ENCODE measurements at regions not wholly inside any gene's neighbourhood (a gene's known extent, or its start where the extent isn't known, plus 50 kb on each side); places are given as distances from the start of the nearest gene placed in this dataset.

GRCh38 chr2:188047735-188048134, 243.9 kb upstream of the GULP1 start:
- TF ChIP-seq CTCF (IDR thresholded peaks at IDR 0.05) (no peak), POLR2A (IDR thresholded peaks at IDR 0.05) (no peak)
- H3K4me1 ChIP-seq (replicated peaks in 1 of 2), result no peaks in the 10 kb centered on the region
- WGBS, 4 donors, result 69 to 84% (median 81%) methylated on average over 2 of the region's 2 CpGs
- H3K36me3 ChIP-seq (replicated peaks in 1 of 2), result no peaks in the 10 kb centered on the region
- no peaks in the 10 kb centered on the region for H3K9me3 ChIP-seq (replicated peaks in 1 of 3)
- H3K4me3 ChIP-seq, result no peak overlapping the region
- DNase-seq, result no peak
- no peaks in the 10 kb centered on the region for H3K27me3 ChIP-seq
- intact Hi-C loops (cut with DNase I), result no loop called here
- no peak overlapping the region for H3K27ac ChIP-seq

- Histone ChIP-seq H3K4me3 (no peak overlapping the region), H3K27me3 (no peaks in the 10 kb centered on the region), H3K27ac (no peak overlapping the region), H3K4me1 (replicated peaks in 1 of 2) (no peaks in the 10 kb centered on the region), H3K9me3 (replicated peaks in 1 of 3) (no peaks in the 10 kb centered on the region), H3K36me3 (replicated peaks in 1 of 2) (no peaks in the 10 kb centered on the region)
- DNase-seq, result no peak
- no peak for TF ChIP-seq POLR2A (IDR thresholded peaks at IDR 0.05)
- no peak for TF ChIP-seq CTCF (IDR thresholded peaks at IDR 0.05)
- intact Hi-C loops (cut with DNase I), result no loop called here
- WGBS, 4 donors, result 57 to 69% (median 63%) methylated on average over 2 of the region's 2 CpGs
Observed at GRCh38 chr2:188050726-188051125, 240.9 kb upstream of the GULP1 start.

- no peak overlapping the region for H3K4me3 ChIP-seq
- TF ChIP-seq CTCF (IDR thresholded peaks at IDR 0.05) (no peak), POLR2A (IDR thresholded peaks at IDR 0.05) (no peak)
- WGBS, 4 donors, result 97 to 100% (median 98%) methylated on average over 1 of the region's 1 CpG
Observed at GRCh38 chr2:188051706-188052105, 240.0 kb upstream of the GULP1 start.

GRCh38 chr2:188065386-188065785, 226.3 kb upstream of the GULP1 start:
- H3K27me3 ChIP-seq, result no peaks in the 10 kb centered on the region
- H3K27ac ChIP-seq, result no peak overlapping the region
- no peak overlapping the region for H3K4me3 ChIP-seq
- WGBS, 4 donors, result 82 to 88% (median 86%) methylated on average over 6 of the region's 6 CpGs
- no peaks in the 10 kb centered on the region for H3K9me3 ChIP-seq (replicated peaks in 1 of 3)
- TF ChIP-seq POLR2A (IDR thresholded peaks at IDR 0.05), result no peak
- TF ChIP-seq CTCF (IDR thresholded peaks at IDR 0.05), result no peak
- intact Hi-C loops (cut with DNase I), result no loop called here
- H3K36me3 ChIP-seq (replicated peaks in 1 of 2), result no peaks in the 10 kb centered on the region
- H3K4me1 ChIP-seq (replicated peaks in 1 of 2), result no peaks in the 10 kb centered on the region
- no peak for DNase-seq

More at GRCh38 chr2:188051706-188052105, 240.0 kb upstream of the GULP1 start:
- Histone ChIP-seq H3K27ac (no peak overlapping the region), H3K9me3 (replicated peaks in 1 of 3) (no peaks in the 10 kb centered on the region), H3K27me3 (no peaks in the 10 kb centered on the region), H3K4me1 (replicated peaks in 1 of 2) (no peaks in the 10 kb centered on the region), H3K36me3 (replicated peaks in 1 of 2) (no peaks in the 10 kb centered on the region)
- DNase-seq, result no peak
- intact Hi-C loops (cut with DNase I), result no loop called here

Data from adrenal gland (tissue), 9 donors.